Choroid plexus epithelial cell (primary cell): ENCODE measurements at regions not wholly inside any gene's neighbourhood (a gene's known extent, or its start where the extent isn't known, plus 50 kb on each side); places are given as distances from the start of the nearest gene placed in this dataset.
"Not testable (repeated sequence)": the region's sequence is repeated elsewhere in the genome, so short reads cannot be mapped to it uniquely, and the experiment has no call there.

ENCODE experiments used
- DNase-seq: peaks from one replicate; pipeline ENCODE4 v3.0.0-alpha.2; 2010; ENCODE audit warnings: low read depth
- H3K4me3 ChIP-seq: 2 replicates; pipeline ENCODE4 v1.5.1; 2011; ENCODE audit warnings: low read depth, mild to moderate bottlenecking, control low read depth, low read length, moderate library complexity
- CTCF ChIP-seq: conservative IDR thresholded peaks from 2 replicates; pipeline ENCODE4 v1.5.1; 2011; ENCODE audit warnings: low read depth, mild to moderate bottlenecking, control low read depth, inconsistent platforms, low read length, moderate library complexity

- DNase-seq = no peak
- no peak for TF ChIP-seq CTCF
- no peak overlapping the region for H3K4me3 ChIP-seq
Measured at GRCh38 chr6:43930440-43931154, 160.6 kb downstream of the VEGFA start.

- no peak for TF ChIP-seq CTCF
Measured at GRCh38 chr6:43929511-43929910, 159.5 kb downstream of the VEGFA start.

GRCh38 chr6:43927532-43928210 lies 157.7 kb downstream of the VEGFA start:
- no peak overlapping the region for H3K4me3 ChIP-seq
- no peak for DNase-seq
- no peak for TF ChIP-seq CTCF

More at GRCh38 chr6:43929511-43929910, 159.5 kb downstream of the VEGFA start:
- DNase-seq = no peak
- no peak overlapping the region for H3K4me3 ChIP-seq

- peak; percentile 83 for DNase-seq
- peak; percentile 9 for TF ChIP-seq CTCF
- no peak overlapping the region for H3K4me3 ChIP-seq
Measured at GRCh38 chr6:43926634-43927531, 156.9 kb downstream of the VEGFA start.

GRCh38 chr6:43925636-43926139 lies 155.7 kb downstream of the VEGFA start:
- not testable (repeated sequence) for DNase-seq

GRCh38 chr6:43924222-43924702 lies 154.3 kb downstream of the VEGFA start:
- TF ChIP-seq CTCF = no peak
- no peak overlapping the region for H3K4me3 ChIP-seq
- peak; percentile 30 for DNase-seq

More at GRCh38 chr6:43925636-43926139, 155.7 kb downstream of the VEGFA start:
- H3K4me3 ChIP-seq = not testable (repeated sequence)
